ENCODE measurements at regions not wholly inside any gene's neighbourhood (a gene's known extent, or its start where the extent isn't known, plus 50 kb on each side); places are given as distances from the start of the nearest gene placed in this dataset.

- DNase-seq = no peak
Observed at GRCh38 chr10:4028854-4029583, 244.0 kb upstream of the KLF6 start.

GRCh38 chr10:4028027-4028471 lies 243.0 kb upstream of the KLF6 start:
- DNase-seq = peak; percentile 8

GRCh38 chr10:4025339-4025738 lies 240.3 kb upstream of the KLF6 start:
- DNase-seq = no peak

- DNase-seq = no peak
Observed at GRCh38 chr10:4024516-4025245, 239.7 kb upstream of the KLF6 start.

- no peak for DNase-seq
Observed at GRCh38 chr10:4024027-4024426, 239.0 kb upstream of the KLF6 start.

GRCh38 chr10:4022473-4022872 lies 237.5 kb upstream of the KLF6 start:
- no peak for DNase-seq

GRCh38 chr10:4020631-4021030 lies 235.6 kb upstream of the KLF6 start:
- DNase-seq = no peak

- DNase-seq = peak; percentile 11
Observed at GRCh38 chr10:4018054-4018511, 233.1 kb upstream of the KLF6 start.

- DNase-seq = no peak
Observed at GRCh38 chr10:4017336-4017735, 232.3 kb upstream of the KLF6 start.

GRCh38 chr10:4016214-4016740 lies 231.3 kb upstream of the KLF6 start:
- no peak for DNase-seq

- DNase-seq = peak; percentile 78
Observed at GRCh38 chr10:4013651-4014121, 228.7 kb upstream of the KLF6 start.

GRCh38 chr10:4012848-4013247 lies 227.8 kb upstream of the KLF6 start:
- DNase-seq = no peak

- no peak for DNase-seq
Observed at GRCh38 chr10:4011136-4011812, 226.3 kb upstream of the KLF6 start.

GRCh38 chr10:4008676-4009382 lies 223.8 kb upstream of the KLF6 start:
- DNase-seq = no peak

- no peak for DNase-seq
Observed at GRCh38 chr10:4007771-4008170, 222.8 kb upstream of the KLF6 start.

GRCh38 chr10:4006858-4007257 lies 221.8 kb upstream of the KLF6 start:
- DNase-seq = no peak

GRCh38 chr10:4006051-4006450 lies 221.0 kb upstream of the KLF6 start:
- DNase-seq = no peak

- DNase-seq = no peak
Observed at GRCh38 chr10:4004990-4005389, 220.0 kb upstream of the KLF6 start.

GRCh38 chr10:4004144-4004543 lies 219.1 kb upstream of the KLF6 start:
- DNase-seq = no peak

- DNase-seq = no peak
Observed at GRCh38 chr10:4003348-4003973, 218.5 kb upstream of the KLF6 start.

GRCh38 chr10:4001811-4002210 lies 216.8 kb upstream of the KLF6 start:
- DNase-seq = no peak

GRCh38 chr10:3999642-4000041 lies 214.6 kb upstream of the KLF6 start:
- DNase-seq = no peak

Data from stimulated activated CD4-positive, alpha-beta T cell treated with anti-CD3 and anti-CD28 coated beads, Interleukin-15, amount 100 ng/mL, for 24 hours (primary cell).